ENCODE measurements at regions not wholly inside any gene's neighbourhood (a gene's known extent, or its start where the extent isn't known, plus 50 kb on each side); places are given as distances from the start of the nearest gene placed in this dataset.

GRCh38 chr2:76251342-76251741 lies 540.6 kb upstream of the GCFC2 start:
- TF ChIP-seq RAD21 (IDR thresholded peaks at IDR 0.05; ENCODE audit: low read depth) (no peak), SP1 (IDR thresholded peaks at IDR 0.05; ENCODE audit: low read depth) (no peak), EZH2 (IDR thresholded peaks at IDR 0.05) (no peak), SIN3A (IDR thresholded peaks at IDR 0.05; ENCODE audit: low read depth) (no peak)
- H2AFZ ChIP-seq (ENCODE audit: low read depth, low read length, poor library complexity, severe bottlenecking), result no peak overlapping the region
- H3K27ac ChIP-seq (ENCODE audit: low read depth, low read length), result no peak overlapping the region
- H3K79me2 ChIP-seq (ENCODE audit: insufficient read depth, low read length), result no peaks in the 10 kb centered on the region
- no peaks in the 10 kb centered on the region for H3K27me3 ChIP-seq (ENCODE audit: insufficient read depth, low read length)
- no TSS peak for BruUV-seq (replicated peaks)
- ChIA-PET POLR2A (no interaction called here), RAD21 (ENCODE audit: low non-redundant PET in 1 of 2, low total read pairs in 2 of 2, uncharacterized antibody in 2 of 2, unreplicated experiment in 2 of 2) (no interaction called here), CTCF (no interaction called here)
- H3K4me2 ChIP-seq (ENCODE audit: low read length), result no peak overlapping the region
- no peak overlapping the region for H3K9ac ChIP-seq (ENCODE audit: low read length)
- DNase-seq (ENCODE audit: low read depth, low spot score) (no peak), ATAC-seq (no peak)
- H3K4me1 ChIP-seq (ENCODE audit: control insufficient read depth in 1 of 2, insufficient read depth in 2 of 2, low read length in 2 of 2), result no peaks in the 10 kb centered on the region
- peaks cover 10 to 16% of the 10 kb centered on the region in 2 experiments; a peak in 3 of 4 replicates for H3K9me3 ChIP-seq (ENCODE audit: control insufficient read depth in 1 of 2, insufficient read depth in 1 of 2, low read depth in 1 of 2, low read length in 2 of 2)
- no peaks in the 10 kb centered on the region for H3K36me3 ChIP-seq (ENCODE audit: control insufficient read depth in 1 of 2, insufficient read depth in 2 of 2, low read length in 2 of 2)
- no peaks in the 10 kb centered on the region for H4K20me1 ChIP-seq (ENCODE audit: insufficient read depth)
- H3K4me3 ChIP-seq (replicated peaks in 1 of 2; ENCODE audit: low read depth in 1 of 2, low read length in 2 of 2), result no peak overlapping the region
- H3K9me2 ChIP-seq (ENCODE audit: insufficient read depth), result no peaks in the 10 kb centered on the region
- intact Hi-C loops (cut with micrococcal nuclease), result no loop called here

GRCh38 chr2:76247006-76247405 lies 536.3 kb upstream of the GCFC2 start:
- ChIA-PET CTCF (no interaction called here), RAD21 (ENCODE audit: low non-redundant PET in 1 of 2, low total read pairs in 2 of 2, uncharacterized antibody in 2 of 2, unreplicated experiment in 2 of 2) (no interaction called here), POLR2A (no interaction called here)
- BruUV-seq (replicated peaks), result no TSS peak
- intact Hi-C loops (cut with micrococcal nuclease), result no loop called here
- H3K9me3 ChIP-seq (ENCODE audit: control insufficient read depth in 1 of 2, insufficient read depth in 1 of 2, low read depth in 1 of 2, low read length in 2 of 2), result peaks cover 10 to 13% of the 10 kb centered on the region in 2 experiments; a peak in 2 of 4 replicates
- no peaks in the 10 kb centered on the region for H3K9me2 ChIP-seq (ENCODE audit: insufficient read depth)
- no peaks in the 10 kb centered on the region for H3K4me1 ChIP-seq (ENCODE audit: control insufficient read depth in 1 of 2, insufficient read depth in 2 of 2, low read length in 2 of 2)
- no peak overlapping the region for H2AFZ ChIP-seq (ENCODE audit: low read depth, low read length, poor library complexity, severe bottlenecking)
- H3K27me3 ChIP-seq (ENCODE audit: insufficient read depth, low read length), result no peaks in the 10 kb centered on the region
- H3K27ac ChIP-seq (ENCODE audit: low read depth, low read length), result no peak overlapping the region
- no peak overlapping the region for H3K4me3 ChIP-seq (replicated peaks in 1 of 2; ENCODE audit: low read depth in 1 of 2, low read length in 2 of 2)
- ATAC-seq (no peak), DNase-seq (ENCODE audit: low read depth, low spot score) (no peak)
- no peaks in the 10 kb centered on the region for H3K79me2 ChIP-seq (ENCODE audit: insufficient read depth, low read length)
- no peak overlapping the region for H3K4me2 ChIP-seq (ENCODE audit: low read length)
- no peaks in the 10 kb centered on the region for H3K36me3 ChIP-seq (ENCODE audit: control insufficient read depth in 1 of 2, insufficient read depth in 2 of 2, low read length in 2 of 2)
- H4K20me1 ChIP-seq (ENCODE audit: insufficient read depth), result no peaks in the 10 kb centered on the region
- no peak overlapping the region for H3K9ac ChIP-seq (ENCODE audit: low read length)
- TF ChIP-seq, protein P1, sequence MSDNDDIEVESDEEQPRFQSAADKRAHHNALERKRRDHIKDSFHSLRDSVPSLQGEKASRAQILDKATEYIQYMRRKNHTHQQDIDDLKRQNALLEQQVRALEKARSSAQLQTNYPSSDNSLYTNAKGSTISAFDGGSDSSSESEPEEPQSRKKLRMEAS (IDR thresholded peaks at IDR 0.05), result no peak
- TF ChIP-seq TCF7L2 (IDR thresholded peaks at IDR 0.05; ENCODE audit: borderline replicate concordance, extremely low read depth, insufficient read depth, insufficient read length), result no peak
- TF ChIP-seq, protein P2, sequence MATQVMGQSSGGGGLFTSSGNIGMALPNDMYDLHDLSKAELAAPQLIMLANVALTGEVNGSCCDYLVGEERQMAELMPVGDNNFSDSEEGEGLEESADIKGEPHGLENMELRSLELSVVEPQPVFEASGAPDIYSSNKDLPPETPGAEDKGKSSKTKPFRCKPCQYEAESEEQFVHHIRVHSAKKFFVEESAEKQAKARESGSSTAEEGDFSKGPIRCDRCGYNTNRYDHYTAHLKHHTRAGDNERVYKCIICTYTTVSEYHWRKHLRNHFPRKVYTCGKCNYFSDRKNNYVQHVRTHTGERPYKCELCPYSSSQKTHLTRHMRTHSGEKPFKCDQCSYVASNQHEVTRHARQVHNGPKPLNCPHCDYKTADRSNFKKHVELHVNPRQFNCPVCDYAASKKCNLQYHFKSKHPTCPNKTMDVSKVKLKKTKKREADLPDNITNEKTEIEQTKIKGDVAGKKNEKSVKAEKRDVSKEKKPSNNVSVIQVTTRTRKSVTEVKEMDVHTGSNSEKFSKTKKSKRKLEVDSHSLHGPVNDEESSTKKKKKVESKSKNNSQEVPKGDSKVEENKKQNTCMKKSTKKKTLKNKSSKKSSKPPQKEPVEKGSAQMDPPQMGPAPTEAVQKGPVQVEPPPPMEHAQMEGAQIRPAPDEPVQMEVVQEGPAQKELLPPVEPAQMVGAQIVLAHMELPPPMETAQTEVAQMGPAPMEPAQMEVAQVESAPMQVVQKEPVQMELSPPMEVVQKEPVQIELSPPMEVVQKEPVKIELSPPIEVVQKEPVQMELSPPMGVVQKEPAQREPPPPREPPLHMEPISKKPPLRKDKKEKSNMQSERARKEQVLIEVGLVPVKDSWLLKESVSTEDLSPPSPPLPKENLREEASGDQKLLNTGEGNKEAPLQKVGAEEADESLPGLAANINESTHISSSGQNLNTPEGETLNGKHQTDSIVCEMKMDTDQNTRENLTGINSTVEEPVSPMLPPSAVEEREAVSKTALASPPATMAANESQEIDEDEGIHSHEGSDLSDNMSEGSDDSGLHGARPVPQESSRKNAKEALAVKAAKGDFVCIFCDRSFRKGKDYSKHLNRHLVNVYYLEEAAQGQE (IDR thresholded peaks at IDR 0.05; ENCODE audit: low read depth), result no peak
- TF ChIP-seq ZFX (IDR thresholded peaks at IDR 0.05), result no peak
- no peak for TF ChIP-seq SP1 (IDR thresholded peaks at IDR 0.05; ENCODE audit: low read depth)
- TF ChIP-seq FOSL1 (IDR thresholded peaks at IDR 0.05; ENCODE audit: low read depth), result no peak
- no peak for TF ChIP-seq ELF1 (IDR thresholded peaks at IDR 0.05; ENCODE audit: borderline replicate concordance, low read depth)
- TF ChIP-seq, protein P3, sequence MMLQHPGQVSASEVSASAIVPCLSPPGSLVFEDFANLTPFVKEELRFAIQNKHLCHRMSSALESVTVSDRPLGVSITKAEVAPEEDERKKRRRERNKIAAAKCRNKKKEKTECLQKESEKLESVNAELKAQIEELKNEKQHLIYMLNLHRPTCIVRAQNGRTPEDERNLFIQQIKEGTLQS (IDR thresholded peaks at IDR 0.05), result no peak
- TF ChIP-seq CEBPB (IDR thresholded peaks at IDR 0.05; ENCODE audit: low read depth), result no peak
- TF ChIP-seq RAD21 (IDR thresholded peaks at IDR 0.05; ENCODE audit: low read depth), result no peak
- no peak for TF ChIP-seq CTCF (IDR thresholded peaks at IDR 0.05 in 2 of 3, conservative IDR thresholded peaks at IDR 0.05 in 1 of 3; ENCODE audit: borderline replicate concordance in 1 of 3, insufficient read depth in 1 of 3, low read depth in 2 of 3, low read length in 2 of 3)
- TF ChIP-seq JUND (IDR thresholded peaks at IDR 0.05), result no peak
- no peak for TF ChIP-seq ZNF274 (IDR thresholded peaks at IDR 0.05; ENCODE audit: low read depth, low read length)
- TF ChIP-seq SIN3A (IDR thresholded peaks at IDR 0.05; ENCODE audit: low read depth), result no peak
- TF ChIP-seq POLR2A (IDR thresholded peaks at IDR 0.05; ENCODE audit: borderline replicate concordance, extremely low read depth, insufficient read depth, insufficient read length), result no peak
- TF ChIP-seq SRF (IDR thresholded peaks at IDR 0.05; ENCODE audit: low read depth), result no peak
